ENCODE measurements at regions not wholly inside any gene's neighbourhood (a gene's known extent, or its start where the extent isn't known, plus 50 kb on each side); places are given as distances from the start of the nearest gene placed in this dataset.

DNA sequence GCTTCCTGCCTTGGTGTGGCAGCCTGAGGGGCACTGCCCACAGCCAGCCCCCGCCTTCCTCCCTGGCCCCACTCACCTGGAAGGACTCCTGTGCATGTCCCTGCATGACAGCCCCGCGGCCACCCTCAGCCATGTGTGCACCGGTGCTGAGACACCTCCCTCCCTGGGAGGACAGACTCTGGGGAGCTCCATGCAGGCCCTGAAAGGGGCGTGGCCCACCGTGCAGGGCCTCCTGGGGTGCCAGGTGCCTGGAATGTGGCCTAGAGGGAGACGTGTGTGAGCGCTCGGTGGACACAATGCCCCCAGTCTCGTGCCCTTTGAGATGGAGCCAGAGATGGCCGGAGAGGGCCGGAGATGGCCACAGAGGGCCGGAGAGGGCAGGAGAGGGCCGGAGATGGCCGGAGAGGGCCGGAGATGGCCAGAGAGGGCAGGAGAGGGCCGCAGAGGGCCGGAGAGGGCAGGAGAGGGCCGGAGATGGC, 59.1 kb upstream of the PPP2R2D start:
- TF ChIP-seq CTCF (IDR thresholded peaks at IDR 0.05; ENCODE audit: poor library complexity, severe bottlenecking) (no peak), EZH2 (IDR thresholded peaks at IDR 0.05; ENCODE audit: borderline replicate concordance, insufficient read depth, low read length, poor library complexity, severe bottlenecking) (no peak), REST (IDR thresholded peaks at IDR 0.05; ENCODE audit: borderline replicate concordance) (no peak), POLR2AphosphoS5 (IDR thresholded peaks at IDR 0.05) (no peak), SMC3 (conservative IDR thresholded peaks at IDR 0.05; ENCODE audit: poor library complexity) (no peak), TAF1 (IDR thresholded peaks at IDR 0.05; ENCODE audit: low read depth) (no peak)
